Activated T-cell treated with anti-CD3 and anti-CD28 coated beads for 48 hours (primary cell): ENCODE measurements at regions not wholly inside any gene's neighbourhood (a gene's known extent, or its start where the extent isn't known, plus 50 kb on each side); places are given as distances from the start of the nearest gene placed in this dataset.

Experiments used
- DNase-seq: peaks from one replicate; pipeline ENCODE4 v3.0.0-alpha.2; 2020; ENCODE audit warnings: low read depth

DNA sequence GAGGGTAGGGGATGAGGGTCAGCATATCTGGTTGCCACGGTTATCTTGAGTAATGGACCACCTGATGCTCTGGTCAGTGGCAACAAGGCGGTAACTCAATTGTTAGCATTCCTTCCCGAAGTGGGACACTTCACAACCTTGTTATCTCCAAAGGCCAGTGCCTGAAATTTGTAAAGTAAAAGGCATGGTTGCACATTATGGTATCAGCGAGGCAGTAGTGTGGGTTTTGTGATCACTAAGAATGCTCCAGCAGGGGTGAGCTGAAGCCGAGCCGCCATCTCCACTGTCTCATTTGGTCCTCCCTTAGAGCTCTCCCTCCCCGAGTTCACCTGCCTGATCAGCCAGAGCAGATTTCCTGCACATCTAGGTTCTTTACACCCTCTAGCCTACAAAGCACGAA, 50.5 kb upstream of the LGALSL start:
- DNase-seq: no peak

DNA sequence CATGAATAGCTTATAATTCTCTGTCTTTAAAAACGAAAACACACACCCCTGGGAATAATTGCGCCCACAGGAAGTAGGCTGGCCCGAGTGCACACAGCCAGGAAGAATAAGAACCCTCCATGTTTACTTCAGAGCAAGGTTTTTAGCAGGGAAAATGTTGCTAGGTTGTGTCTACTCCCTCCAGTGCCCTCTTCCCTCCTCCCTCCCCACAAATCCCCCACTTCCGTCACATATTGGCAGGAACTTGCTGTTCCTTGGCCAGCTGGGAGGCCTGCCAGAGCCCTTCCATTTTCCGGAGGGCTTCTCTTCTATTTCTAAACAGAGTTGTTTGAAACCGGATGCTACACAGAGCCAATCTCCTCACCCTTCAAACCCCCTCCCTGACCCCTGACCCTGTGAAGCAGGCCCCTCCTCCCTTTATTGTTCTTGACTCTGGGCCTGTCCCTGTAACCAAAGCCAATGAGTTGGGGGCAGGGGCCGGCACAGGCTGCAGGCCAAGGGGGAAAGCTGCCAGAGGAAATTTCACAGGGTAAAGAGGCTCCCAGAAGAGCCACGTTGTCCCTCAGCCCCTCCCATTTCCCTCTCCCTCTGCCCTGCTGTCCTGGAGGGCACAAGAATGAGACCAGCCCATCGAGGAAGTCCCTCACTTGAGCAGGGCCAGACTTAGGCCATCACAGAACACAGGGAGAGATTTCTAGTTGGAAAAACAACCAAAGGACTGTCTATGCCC, 49.8 kb upstream of the LGALSL start:
- no peak for DNase-seq
